ENCODE measurements at regions not wholly inside any gene's neighbourhood (a gene's known extent, or its start where the extent isn't known, plus 50 kb on each side); places are given as distances from the start of the nearest gene placed in this dataset.

DNA sequence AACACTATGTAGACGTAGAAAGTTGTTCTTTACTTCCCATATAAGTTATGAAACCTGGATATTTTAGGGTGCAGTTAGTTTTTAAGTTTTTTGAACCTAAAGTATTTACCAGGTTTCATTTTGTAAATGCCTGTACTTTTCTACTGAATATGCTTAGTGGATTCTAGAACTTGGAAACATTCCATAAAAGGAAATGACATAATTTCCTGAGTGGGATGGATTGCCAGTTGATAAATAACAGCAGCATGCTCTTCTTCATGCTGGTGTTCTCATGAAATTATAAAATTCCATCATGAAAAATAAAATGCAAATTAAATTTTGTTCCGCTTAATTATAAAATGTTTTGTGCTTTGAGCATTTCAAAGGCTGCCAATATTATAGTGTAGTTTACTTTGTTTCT, 362.2 kb upstream of the PCDH20 start (continued):
- no peak for TF ChIP-seq TBL1XR1 (IDR thresholded peaks at IDR 0.05; ENCODE audit: low read depth, low read length)
- no peak for TF ChIP-seq EGR1 (IDR thresholded peaks at IDR 0.05; ENCODE audit: borderline replicate concordance in 1 of 2, low read depth in 2 of 2, low read length in 2 of 2)
- TF ChIP-seq CHD1 (IDR thresholded peaks at IDR 0.05; ENCODE audit: low read depth, low read length), result no peak
- no peak for TF ChIP-seq ZNF217 (IDR thresholded peaks at IDR 0.05)
- TF ChIP-seq, protein P1, sequence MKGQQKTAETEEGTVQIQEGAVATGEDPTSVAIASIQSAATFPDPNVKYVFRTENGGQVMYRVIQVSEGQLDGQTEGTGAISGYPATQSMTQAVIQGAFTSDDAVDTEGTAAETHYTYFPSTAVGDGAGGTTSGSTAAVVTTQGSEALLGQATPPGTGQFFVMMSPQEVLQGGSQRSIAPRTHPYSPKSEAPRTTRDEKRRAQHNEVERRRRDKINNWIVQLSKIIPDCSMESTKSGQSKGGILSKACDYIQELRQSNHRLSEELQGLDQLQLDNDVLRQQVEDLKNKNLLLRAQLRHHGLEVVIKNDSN (IDR thresholded peaks at IDR 0.05; ENCODE audit: borderline replicate concordance, extremely low read length, insufficient read depth, low read depth, low read length), result no peak
- no peak for TF ChIP-seq KLF5 (IDR thresholded peaks at IDR 0.05; ENCODE audit: partially characterized antibody)
- TF ChIP-seq MXI1 (IDR thresholded peaks at IDR 0.05; ENCODE audit: low read depth, low read length), result no peak
- no peak for TF ChIP-seq POU2F2 (IDR thresholded peaks at IDR 0.05; ENCODE audit: borderline replicate concordance, low read depth, low read length)
- no peak for TF ChIP-seq HDAC6 (IDR thresholded peaks at IDR 0.05; ENCODE audit: unreplicated experiment)
- TF ChIP-seq, protein P2, sequence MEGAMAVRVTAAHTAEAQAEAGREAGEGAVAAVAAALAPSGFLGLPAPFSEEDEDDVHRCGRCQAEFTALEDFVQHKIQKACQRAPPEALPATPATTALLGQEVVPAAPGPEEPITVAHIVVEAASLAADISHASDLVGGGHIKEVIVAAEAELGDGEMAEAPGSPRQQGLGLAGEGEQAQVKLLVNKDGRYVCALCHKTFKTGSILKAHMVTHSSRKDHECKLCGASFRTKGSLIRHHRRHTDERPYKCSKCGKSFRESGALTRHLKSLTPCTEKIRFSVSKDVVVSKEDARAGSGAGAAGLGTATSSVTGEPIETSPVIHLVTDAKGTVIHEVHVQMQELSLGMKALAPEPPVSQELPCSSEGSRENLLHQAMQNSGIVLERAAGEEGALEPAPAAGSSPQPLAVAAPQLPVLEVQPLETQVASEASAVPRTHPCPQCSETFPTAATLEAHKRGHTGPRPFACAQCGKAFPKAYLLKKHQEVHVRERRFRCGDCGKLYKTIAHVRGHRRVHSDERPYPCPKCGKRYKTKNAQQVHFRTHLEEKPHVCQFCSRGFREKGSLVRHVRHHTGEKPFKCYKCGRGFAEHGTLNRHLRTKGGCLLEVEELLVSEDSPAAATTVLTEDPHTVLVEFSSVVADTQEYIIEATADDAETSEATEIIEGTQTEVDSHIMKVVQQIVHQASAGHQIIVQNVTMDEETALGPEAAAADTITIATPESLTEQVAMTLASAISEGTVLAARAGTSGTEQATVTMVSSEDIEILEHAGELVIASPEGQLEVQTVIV (IDR thresholded peaks at IDR 0.05; ENCODE audit: borderline replicate concordance, partially characterized antibody), result no peak
- TF ChIP-seq ASH2L (IDR thresholded peaks at IDR 0.05; ENCODE audit: borderline replicate concordance, low read depth), result no peak
- no peak for TF ChIP-seq TCF3 (IDR thresholded peaks at IDR 0.05; ENCODE audit: borderline replicate concordance, insufficient read depth, low read depth, low read length)
- TF ChIP-seq SIN3A (IDR thresholded peaks at IDR 0.05; ENCODE audit: low read depth, low read length), result no peak
- TF ChIP-seq RUNX3 (IDR thresholded peaks at IDR 0.05; ENCODE audit: low read length), result no peak
